Peyer's patch (tissue), 4 donors: ENCODE measurements at regions not wholly inside any gene's neighbourhood (a gene's known extent, or its start where the extent isn't known, plus 50 kb on each side); places are given as distances from the start of the nearest gene placed in this dataset.

ENCODE experiments used
- DNase-seq, 3 donors: peaks; one replicate each; pipeline ENCODE4 v3.0.0-alpha.2; 2017 to 2019
- H3K27ac ChIP-seq, 4 donors: fragments of 200-600 bp; sonication (generic); one replicate each; pipeline ENCODE4 v1.5.1; 2016 to 2019
- H3K27me3 ChIP-seq, 2 donors: fragments of 200-600 bp; sonication (generic); one replicate each; pipeline ENCODE4 v1.5.1; 2019
- H3K36me3 ChIP-seq, 3 donors: fragments of 200-600 bp; sonication (generic); one replicate each; pipeline ENCODE4 v1.5.1; 2016 to 2019
- H3K4me1 ChIP-seq, 4 donors: fragments of 200-600 bp; sonication (generic); one replicate each; pipeline ENCODE4 v1.5.1; 2016 to 2019
- H3K4me3 ChIP-seq, 4 donors: fragments of 200-600 bp; sonication (generic); 1 replicate in 3 of 4; 2 replicates in 1 of 4; pipeline ENCODE4 v1.5.1; 2016 to 2019; ENCODE audit warnings: mild to moderate bottlenecking in 1 of 4
- H3K9me3 ChIP-seq, 4 donors: fragments of 200-600 bp; sonication (generic); one replicate each; pipeline ENCODE4 v1.5.1; 2016 to 2019; ENCODE audit warnings: mild to moderate bottlenecking in 1 of 4
- CTCF ChIP-seq, 6 experiments: fragments of 450-650 bp in 4 of 6; fragments of 200-600 bp in 2 of 6; sonication (generic) in 1 of 6; IDR thresholded peaks; one replicate each; pipeline ENCODE4 v1.5.1; 2017 to 2019; ENCODE audit warnings: antibody characterized with exemption in 6 of 6, mild to moderate bottlenecking in 3 of 6, moderate library complexity in 1 of 6
- POLR2A ChIP-seq, 2 donors: fragments of 450-650 bp; IDR thresholded peaks; one replicate each; pipeline ENCODE4 v1.5.1; 2017; ENCODE audit warnings: antibody characterized with exemption in 2 of 2, mild to moderate bottlenecking in 2 of 2, moderate library complexity in 2 of 2

GRCh38 chr6:104573350-104573749 lies 286.4 kb downstream of the HACE1 start:
- DNase-seq = no peak
- Histone ChIP-seq H3K27ac (no peak overlapping the region), H3K36me3 (no peaks in the 10 kb centered on the region), H3K27me3 (no peaks in the 10 kb centered on the region), H3K9me3 (no peaks in the 10 kb centered on the region), H3K4me1 (no peaks in the 10 kb centered on the region), H3K4me3 (no peak overlapping the region)
- TF ChIP-seq CTCF (IDR thresholded peaks at IDR 0.05) (no peak), POLR2A (IDR thresholded peaks at IDR 0.05) (no peak)

- no peak for DNase-seq
- H3K9me3 ChIP-seq = no peaks in the 10 kb centered on the region
- H3K4me3 ChIP-seq = no peak overlapping the region
- no peak overlapping the region for H3K27ac ChIP-seq
- no peak for TF ChIP-seq POLR2A (IDR thresholded peaks at IDR 0.05)
- no peak for TF ChIP-seq CTCF (IDR thresholded peaks at IDR 0.05)
- H3K4me1 ChIP-seq = no peaks in the 10 kb centered on the region
- H3K36me3 ChIP-seq = no peaks in the 10 kb centered on the region
- no peaks in the 10 kb centered on the region for H3K27me3 ChIP-seq
Measured at GRCh38 chr6:104572901-104573300, 286.8 kb downstream of the HACE1 start.

GRCh38 chr6:104566411-104566810 lies 293.3 kb downstream of the HACE1 start:
- H3K9me3 ChIP-seq = no peaks in the 10 kb centered on the region
- no peak for DNase-seq
- TF ChIP-seq CTCF (IDR thresholded peaks at IDR 0.05) (no peak), POLR2A (IDR thresholded peaks at IDR 0.05) (no peak)
- H3K27me3 ChIP-seq = no peaks in the 10 kb centered on the region
- no peak overlapping the region for H3K4me3 ChIP-seq
- no peaks in the 10 kb centered on the region for H3K36me3 ChIP-seq
- H3K27ac ChIP-seq = no peak overlapping the region
- H3K4me1 ChIP-seq = no peaks in the 10 kb centered on the region

GRCh38 chr6:104563306-104563705 lies 296.4 kb downstream of the HACE1 start:
- no peaks in the 10 kb centered on the region for H3K9me3 ChIP-seq
- DNase-seq = no peak
- TF ChIP-seq CTCF (IDR thresholded peaks at IDR 0.05) = no peak
- no peak for TF ChIP-seq POLR2A (IDR thresholded peaks at IDR 0.05)
- no peak overlapping the region for H3K27ac ChIP-seq
- H3K27me3 ChIP-seq = no peaks in the 10 kb centered on the region
- H3K36me3 ChIP-seq = no peaks in the 10 kb centered on the region
- no peak overlapping the region for H3K4me3 ChIP-seq
- no peaks in the 10 kb centered on the region for H3K4me1 ChIP-seq

- no peaks in the 10 kb centered on the region for H3K27me3 ChIP-seq
- no peak overlapping the region for H3K27ac ChIP-seq
- no peaks in the 10 kb centered on the region for H3K9me3 ChIP-seq
- H3K36me3 ChIP-seq = no peaks in the 10 kb centered on the region
- H3K4me3 ChIP-seq = no peak overlapping the region
- TF ChIP-seq CTCF (IDR thresholded peaks at IDR 0.05) (no peak), POLR2A (IDR thresholded peaks at IDR 0.05) (no peak)
- no peak for DNase-seq
- no peaks in the 10 kb centered on the region for H3K4me1 ChIP-seq
Measured at GRCh38 chr6:104559435-104560202, 300.1 kb downstream of the HACE1 start.
